ENCODE measurements at regions not wholly inside any gene's neighbourhood (a gene's known extent, or its start where the extent isn't known, plus 50 kb on each side); places are given as distances from the start of the nearest gene placed in this dataset.

- H3K9ac ChIP-seq (ENCODE audit: low read depth in 1 of 3, low read length in 3 of 3): no peak overlapping the region
- H3K27me3 ChIP-seq (ENCODE audit: control insufficient read depth in 3 of 3, insufficient read depth in 3 of 3, low read length in 3 of 3): no peaks in the 10 kb centered on the region
- no peaks in the 10 kb centered on the region for H3K36me3 ChIP-seq (ENCODE audit: control insufficient read depth in 3 of 3, insufficient read depth in 3 of 3, low read length in 3 of 3)
- peaks cover 7 to 13% (median 8%) of the 10 kb centered on the region in 3 donors for H3K9me3 ChIP-seq (ENCODE audit: control insufficient read depth in 3 of 3, low read length in 3 of 3)
- peaks cover 9 to 26% (median 21%) of the 10 kb centered on the region in 3 donors for H3K4me1 ChIP-seq (ENCODE audit: control insufficient read depth in 3 of 3, insufficient read depth in 3 of 3, low read length in 3 of 3)
- H3K4me3 ChIP-seq (ENCODE audit: low read length in 3 of 3): no peak overlapping the region
- no peak overlapping the region for H3K27ac ChIP-seq (ENCODE audit: low read depth, low read length)
Observed at GRCh38 chr14:31970744-31971143, 106.4 kb upstream of the ARHGAP5 start.

GRCh38 chr14:31971612-31972011 lies 105.5 kb upstream of the ARHGAP5 start:
- H3K27ac ChIP-seq (ENCODE audit: low read depth, low read length): no peak overlapping the region

GRCh38 chr14:31977001-31977556 lies 100.0 kb upstream of the ARHGAP5 start:
- Histone ChIP-seq H3K4me3 (ENCODE audit: low read length in 3 of 3) (no peak overlapping the region), H3K9ac (ENCODE audit: low read depth in 1 of 3, low read length in 3 of 3) (no peak overlapping the region), H3K27ac (ENCODE audit: low read depth, low read length) (no peak overlapping the region), H3K9me3 (ENCODE audit: control insufficient read depth in 3 of 3, low read length in 3 of 3) (peaks cover 3 to 10% (median 8%) of the 10 kb centered on the region in 3 donors), H3K4me1 (ENCODE audit: control insufficient read depth in 3 of 3, insufficient read depth in 3 of 3, low read length in 3 of 3) (no peaks in the 10 kb centered on the region), H3K27me3 (ENCODE audit: control insufficient read depth in 3 of 3, insufficient read depth in 3 of 3, low read length in 3 of 3) (no peaks in the 10 kb centered on the region), H3K36me3 (ENCODE audit: control insufficient read depth in 3 of 3, insufficient read depth in 3 of 3, low read length in 3 of 3) (no peaks in the 10 kb centered on the region)

More at GRCh38 chr14:31971612-31972011, 105.5 kb upstream of the ARHGAP5 start:
- H3K27me3 ChIP-seq (ENCODE audit: control insufficient read depth in 3 of 3, insufficient read depth in 3 of 3, low read length in 3 of 3): no peaks in the 10 kb centered on the region
- H3K4me1 ChIP-seq (ENCODE audit: control insufficient read depth in 3 of 3, insufficient read depth in 3 of 3, low read length in 3 of 3): peaks cover 5 to 21% (median 16%) of the 10 kb centered on the region in 3 donors
- H3K4me3 ChIP-seq (ENCODE audit: low read length in 3 of 3): no peak overlapping the region
- H3K9me3 ChIP-seq (ENCODE audit: control insufficient read depth in 3 of 3, low read length in 3 of 3): peaks cover 7 to 13% (median 8%) of the 10 kb centered on the region in 3 donors
- H3K36me3 ChIP-seq (ENCODE audit: control insufficient read depth in 3 of 3, insufficient read depth in 3 of 3, low read length in 3 of 3): no peaks in the 10 kb centered on the region
- no peak overlapping the region for H3K9ac ChIP-seq (ENCODE audit: low read depth in 1 of 3, low read length in 3 of 3)

DNA sequence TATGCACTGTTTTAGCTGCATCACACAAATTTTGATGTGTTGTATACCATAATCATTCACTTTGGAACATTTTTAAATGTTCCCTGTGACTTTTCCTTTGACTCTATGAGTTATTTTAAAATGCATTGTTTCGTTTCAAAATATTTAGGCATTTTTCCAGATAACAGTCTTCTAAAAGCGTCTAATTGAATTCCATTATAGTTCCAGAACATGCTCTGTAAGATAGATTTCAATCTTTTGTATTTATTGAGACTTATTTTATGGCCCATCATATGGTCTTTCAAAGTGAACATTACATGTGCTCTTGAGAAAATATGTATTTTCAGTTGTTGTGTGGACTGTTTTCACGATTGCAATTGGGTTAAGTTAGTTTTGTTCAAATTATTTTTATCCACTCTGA lies 98.7 kb upstream of the ARHGAP5 start:
- Histone ChIP-seq H3K36me3 (ENCODE audit: control insufficient read depth in 3 of 3, insufficient read depth in 3 of 3, low read length in 3 of 3) (no peaks in the 10 kb centered on the region), H3K4me3 (ENCODE audit: low read length in 3 of 3) (no peak overlapping the region), H3K9ac (ENCODE audit: low read depth in 1 of 3, low read length in 3 of 3) (no peak overlapping the region), H3K27me3 (ENCODE audit: control insufficient read depth in 3 of 3, insufficient read depth in 3 of 3, low read length in 3 of 3) (no peaks in the 10 kb centered on the region), H3K4me1 (ENCODE audit: control insufficient read depth in 3 of 3, insufficient read depth in 3 of 3, low read length in 3 of 3) (no peaks in the 10 kb centered on the region), H3K27ac (ENCODE audit: low read depth, low read length) (no peak overlapping the region), H3K9me3 (ENCODE audit: control insufficient read depth in 3 of 3, low read length in 3 of 3) (peaks cover 0 to 10% (median 8%) of the 10 kb centered on the region in 3 donors)

GRCh38 chr14:31982642-31983041 lies 94.5 kb upstream of the ARHGAP5 start:
- Histone ChIP-seq H3K9ac (ENCODE audit: low read depth in 1 of 3, low read length in 3 of 3) (no peak overlapping the region), H3K27me3 (ENCODE audit: control insufficient read depth in 3 of 3, insufficient read depth in 3 of 3, low read length in 3 of 3) (no peaks in the 10 kb centered on the region), H3K4me1 (ENCODE audit: control insufficient read depth in 3 of 3, insufficient read depth in 3 of 3, low read length in 3 of 3) (no peaks in the 10 kb centered on the region), H3K4me3 (ENCODE audit: low read length in 3 of 3) (no peak overlapping the region), H3K27ac (ENCODE audit: low read depth, low read length) (no peak overlapping the region), H3K36me3 (ENCODE audit: control insufficient read depth in 3 of 3, insufficient read depth in 3 of 3, low read length in 3 of 3) (no peaks in the 10 kb centered on the region), H3K9me3 (ENCODE audit: control insufficient read depth in 3 of 3, low read length in 3 of 3) (peaks cover 0 to 2% (median 0%) of the 10 kb centered on the region in 3 donors)

- no peaks in the 10 kb centered on the region for H3K36me3 ChIP-seq (ENCODE audit: control insufficient read depth in 3 of 3, insufficient read depth in 3 of 3, low read length in 3 of 3)
- no peak overlapping the region for H3K9ac ChIP-seq (ENCODE audit: low read depth in 1 of 3, low read length in 3 of 3)
- H3K9me3 ChIP-seq (ENCODE audit: control insufficient read depth in 3 of 3, low read length in 3 of 3): peaks cover 0 to 2% (median 0%) of the 10 kb centered on the region in 3 donors
- no peak overlapping the region for H3K27ac ChIP-seq (ENCODE audit: low read depth, low read length)
- H3K4me3 ChIP-seq (ENCODE audit: low read length in 3 of 3): no peak overlapping the region
- H3K4me1 ChIP-seq (ENCODE audit: control insufficient read depth in 3 of 3, insufficient read depth in 3 of 3, low read length in 3 of 3): peaks cover 0 to 7% (median 0%) of the 10 kb centered on the region in 3 donors
- H3K27me3 ChIP-seq (ENCODE audit: control insufficient read depth in 3 of 3, insufficient read depth in 3 of 3, low read length in 3 of 3): no peaks in the 10 kb centered on the region
Observed at GRCh38 chr14:31986405-31986804, 90.7 kb upstream of the ARHGAP5 start.

DNA sequence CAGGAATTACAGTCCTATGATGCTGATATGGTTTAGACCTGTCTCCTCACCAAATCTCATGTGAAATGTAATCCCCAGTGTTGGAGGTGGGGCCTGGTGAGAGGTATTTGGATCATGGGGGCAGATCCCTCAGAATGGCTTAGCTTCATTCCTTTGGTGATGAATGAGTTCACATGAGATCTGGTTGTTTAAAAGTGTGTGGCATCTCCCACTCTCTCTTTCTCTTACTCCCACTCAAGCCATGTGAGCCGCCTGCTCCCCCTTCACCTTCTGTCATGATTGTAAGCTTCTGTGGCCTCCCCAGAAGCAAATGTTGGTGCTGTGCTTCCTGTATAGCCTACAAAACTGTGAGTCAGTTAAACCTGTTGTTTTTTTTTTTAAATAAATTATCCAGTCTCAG lies 89.4 kb upstream of the ARHGAP5 start:
- no peak overlapping the region for H3K4me3 ChIP-seq (ENCODE audit: low read length in 3 of 3)
- H3K9ac ChIP-seq (ENCODE audit: low read depth in 1 of 3, low read length in 3 of 3): no peak overlapping the region
- peaks cover 0 to 16% (median 3%) of the 10 kb centered on the region in 3 donors for H3K4me1 ChIP-seq (ENCODE audit: control insufficient read depth in 3 of 3, insufficient read depth in 3 of 3, low read length in 3 of 3)
- H3K27ac ChIP-seq (ENCODE audit: low read depth, low read length): no peak overlapping the region
- H3K27me3 ChIP-seq (ENCODE audit: control insufficient read depth in 3 of 3, insufficient read depth in 3 of 3, low read length in 3 of 3): no peaks in the 10 kb centered on the region
- no peaks in the 10 kb centered on the region for H3K36me3 ChIP-seq (ENCODE audit: control insufficient read depth in 3 of 3, insufficient read depth in 3 of 3, low read length in 3 of 3)
- peaks cover 0 to 2% (median 0%) of the 10 kb centered on the region in 3 donors for H3K9me3 ChIP-seq (ENCODE audit: control insufficient read depth in 3 of 3, low read length in 3 of 3)

DNA sequence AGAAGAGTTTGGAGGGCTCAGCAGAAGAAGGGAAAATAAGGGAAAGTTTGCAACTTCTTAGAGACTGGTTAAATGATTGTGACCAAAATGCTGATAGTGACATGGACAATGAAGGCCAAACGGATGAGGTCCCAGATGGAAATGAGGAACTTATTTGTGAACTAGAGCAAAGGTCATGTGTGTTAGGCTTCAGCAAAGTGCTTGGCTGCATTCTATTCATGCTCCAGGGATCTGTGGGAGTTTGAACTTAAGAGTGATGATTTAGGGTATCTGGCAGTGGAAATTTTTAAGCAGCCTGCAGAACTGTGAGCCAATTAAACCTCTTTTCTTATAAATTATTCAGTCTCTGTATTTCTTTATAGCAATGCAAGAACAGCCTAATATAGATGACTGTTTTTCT lies 88.9 kb upstream of the ARHGAP5 start:
- Histone ChIP-seq H3K27me3 (ENCODE audit: control insufficient read depth in 3 of 3, insufficient read depth in 3 of 3, low read length in 3 of 3) (no peaks in the 10 kb centered on the region), H3K4me3 (ENCODE audit: low read length in 3 of 3) (no peak overlapping the region), H3K27ac (ENCODE audit: low read depth, low read length) (no peak overlapping the region), H3K4me1 (ENCODE audit: control insufficient read depth in 3 of 3, insufficient read depth in 3 of 3, low read length in 3 of 3) (peaks cover 2 to 18% (median 6%) of the 10 kb centered on the region in 3 donors), H3K9ac (ENCODE audit: low read depth in 1 of 3, low read length in 3 of 3) (no peak overlapping the region), H3K36me3 (ENCODE audit: control insufficient read depth in 3 of 3, insufficient read depth in 3 of 3, low read length in 3 of 3) (no peaks in the 10 kb centered on the region), H3K9me3 (ENCODE audit: control insufficient read depth in 3 of 3, low read length in 3 of 3) (peaks cover 0 to 2% (median 0%) of the 10 kb centered on the region in 3 donors)

DNA sequence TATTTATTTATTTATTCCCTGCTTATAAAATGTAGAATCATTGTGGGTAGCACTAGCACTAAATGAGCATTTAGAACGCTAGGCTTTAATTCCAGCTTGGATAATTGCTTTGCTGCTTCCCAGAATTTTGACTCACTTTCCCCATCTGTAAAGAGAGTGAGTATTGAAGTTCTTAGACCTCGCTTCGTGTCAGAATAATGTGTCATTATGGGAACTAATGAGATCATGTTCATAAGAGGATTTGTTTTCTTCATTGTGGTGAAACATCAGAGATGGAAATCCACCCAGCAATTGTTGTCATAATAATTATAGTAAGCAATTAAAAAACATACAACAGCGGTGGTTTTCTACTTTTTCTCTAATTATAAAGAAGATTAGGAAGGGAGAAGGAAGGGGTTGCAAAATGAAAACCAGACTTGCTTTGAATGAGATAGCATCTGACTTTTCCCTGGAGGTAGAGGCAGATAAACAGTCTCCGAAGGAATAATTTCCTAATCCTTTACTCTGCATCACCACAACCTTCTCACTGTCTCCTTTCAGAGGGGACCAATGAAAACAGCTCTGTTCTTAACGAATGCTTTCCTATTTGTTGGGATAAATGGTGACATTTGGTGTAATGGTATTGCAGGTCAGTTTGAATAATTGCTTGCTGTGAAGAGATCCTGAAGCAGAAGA lies 86.8 kb upstream of the ARHGAP5 start:
- H3K27me3 ChIP-seq (ENCODE audit: control insufficient read depth in 3 of 3, insufficient read depth in 3 of 3, low read length in 3 of 3): no peaks in the 10 kb centered on the region
- H3K9me3 ChIP-seq (ENCODE audit: control insufficient read depth in 3 of 3, low read length in 3 of 3): no peaks in the 10 kb centered on the region
- H3K27ac ChIP-seq (ENCODE audit: low read depth, low read length): no peak overlapping the region
- no peaks in the 10 kb centered on the region for H3K36me3 ChIP-seq (ENCODE audit: control insufficient read depth in 3 of 3, insufficient read depth in 3 of 3, low read length in 3 of 3)
- no peak overlapping the region for H3K9ac ChIP-seq (ENCODE audit: low read depth in 1 of 3, low read length in 3 of 3)
- H3K4me1 ChIP-seq (ENCODE audit: control insufficient read depth in 3 of 3, insufficient read depth in 3 of 3, low read length in 3 of 3): peaks cover 9 to 36% (median 13%) of the 10 kb centered on the region in 3 donors
- H3K4me3 ChIP-seq (ENCODE audit: low read length in 3 of 3): no peak overlapping the region

GRCh38 chr14:31990926-31991572 lies 86.1 kb upstream of the ARHGAP5 start:
- Histone ChIP-seq H3K4me3 (ENCODE audit: low read length in 3 of 3) (no peak overlapping the region), H3K27ac (ENCODE audit: low read depth, low read length) (no peak overlapping the region), H3K9ac (ENCODE audit: low read depth in 1 of 3, low read length in 3 of 3) (no peak overlapping the region), H3K9me3 (ENCODE audit: control insufficient read depth in 3 of 3, low read length in 3 of 3) (no peaks in the 10 kb centered on the region), H3K4me1 (ENCODE audit: control insufficient read depth in 3 of 3, insufficient read depth in 3 of 3, low read length in 3 of 3) (peaks cover 10 to 39% (median 15%) of the 10 kb centered on the region in 3 donors), H3K36me3 (ENCODE audit: control insufficient read depth in 3 of 3, insufficient read depth in 3 of 3, low read length in 3 of 3) (no peaks in the 10 kb centered on the region), H3K27me3 (ENCODE audit: control insufficient read depth in 3 of 3, insufficient read depth in 3 of 3, low read length in 3 of 3) (no peaks in the 10 kb centered on the region)

All from skeletal muscle tissue (tissue), 3 donors.